ENCODE measurements at regions not wholly inside any gene's neighbourhood (a gene's known extent, or its start where the extent isn't known, plus 50 kb on each side); places are given as distances from the start of the nearest gene placed in this dataset.

GRCh38 chr11:95293116-95293515, 62.1 kb upstream of the SESN3 start:
- CTCF ChIA-PET = no interaction called here
- intact Hi-C loops (cut with micrococcal nuclease) (no loop called here), dilution Hi-C loops (cut with HindIII; ENCODE audit: low sequenced_read_pairs, unreplicated experiment) (no loop called here), in situ Hi-C loops (cut with MboI; ENCODE audit: low sequenced_read_pairs) (no loop called here)
- no peaks in the 10 kb centered on the region for H3K79me1 ChIP-seq (ENCODE audit: low read depth in 1 of 2, low read length in 2 of 2)
- H2AK9ac ChIP-seq (replicated peaks; ENCODE audit: low read depth, low read length, poor library complexity) = no peak overlapping the region
- WGBS, 2 experiments (ENCODE audit: extremely low coverage in 2 of 2, insufficient read length in 1 of 2) = no CpG with 5 or more reads among the region's 3 CpGs
- no peak overlapping the region for H2AK5ac ChIP-seq (ENCODE audit: low read depth, low read length)
- no peak overlapping the region for H3K9ac ChIP-seq (ENCODE audit: low read depth, low read length)
- no peak overlapping the region for H2BK5ac ChIP-seq (ENCODE audit: low read depth, low read length, poor library complexity, severe bottlenecking)
- TF ChIP-seq RAD21 (IDR thresholded peaks at IDR 0.05; ENCODE audit: low read length) = no peak
- no peak for TF ChIP-seq CEBPB (IDR thresholded peaks at IDR 0.05; ENCODE audit: low read depth, low read length)
- TF ChIP-seq RFX5 (IDR thresholded peaks at IDR 0.05; ENCODE audit: low read depth, low read length) = no peak
- TF ChIP-seq SMC3 (IDR thresholded peaks at IDR 0.05; ENCODE audit: low read depth, low read length) = no peak
- TF ChIP-seq BHLHE40 (IDR thresholded peaks at IDR 0.05; ENCODE audit: low read depth, low read length) = no peak
- no peak for TF ChIP-seq POLR2A (IDR thresholded peaks at IDR 0.05; ENCODE audit: low read depth, low read length)
- TF ChIP-seq USF2 (IDR thresholded peaks at IDR 0.05; ENCODE audit: low read depth, low read length) = no peak
- TF ChIP-seq CHD1 (IDR thresholded peaks at IDR 0.05; ENCODE audit: low read depth, low read length) = no peak
- TF ChIP-seq NFE2L2 (IDR thresholded peaks at IDR 0.05; ENCODE audit: low read depth, low read length) = no peak
- TF ChIP-seq MAZ (IDR thresholded peaks at IDR 0.05; ENCODE audit: borderline replicate concordance, low read depth, low read length) = no peak
- TF ChIP-seq, protein P1, sequence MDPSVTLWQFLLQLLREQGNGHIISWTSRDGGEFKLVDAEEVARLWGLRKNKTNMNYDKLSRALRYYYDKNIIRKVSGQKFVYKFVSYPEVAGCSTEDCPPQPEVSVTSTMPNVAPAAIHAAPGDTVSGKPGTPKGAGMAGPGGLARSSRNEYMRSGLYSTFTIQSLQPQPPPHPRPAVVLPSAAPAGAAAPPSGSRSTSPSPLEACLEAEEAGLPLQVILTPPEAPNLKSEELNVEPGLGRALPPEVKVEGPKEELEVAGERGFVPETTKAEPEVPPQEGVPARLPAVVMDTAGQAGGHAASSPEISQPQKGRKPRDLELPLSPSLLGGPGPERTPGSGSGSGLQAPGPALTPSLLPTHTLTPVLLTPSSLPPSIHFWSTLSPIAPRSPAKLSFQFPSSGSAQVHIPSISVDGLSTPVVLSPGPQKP (IDR thresholded peaks at IDR 0.05; ENCODE audit: borderline replicate concordance, low read depth, low read length) = no peak
- TF ChIP-seq MAFK (IDR thresholded peaks at IDR 0.05; ENCODE audit: low read depth, low read length) = no peak
- no peak for TF ChIP-seq MXI1 (IDR thresholded peaks at IDR 0.05; ENCODE audit: borderline replicate concordance, low read depth, low read length)
- TF ChIP-seq, protein P2, sequence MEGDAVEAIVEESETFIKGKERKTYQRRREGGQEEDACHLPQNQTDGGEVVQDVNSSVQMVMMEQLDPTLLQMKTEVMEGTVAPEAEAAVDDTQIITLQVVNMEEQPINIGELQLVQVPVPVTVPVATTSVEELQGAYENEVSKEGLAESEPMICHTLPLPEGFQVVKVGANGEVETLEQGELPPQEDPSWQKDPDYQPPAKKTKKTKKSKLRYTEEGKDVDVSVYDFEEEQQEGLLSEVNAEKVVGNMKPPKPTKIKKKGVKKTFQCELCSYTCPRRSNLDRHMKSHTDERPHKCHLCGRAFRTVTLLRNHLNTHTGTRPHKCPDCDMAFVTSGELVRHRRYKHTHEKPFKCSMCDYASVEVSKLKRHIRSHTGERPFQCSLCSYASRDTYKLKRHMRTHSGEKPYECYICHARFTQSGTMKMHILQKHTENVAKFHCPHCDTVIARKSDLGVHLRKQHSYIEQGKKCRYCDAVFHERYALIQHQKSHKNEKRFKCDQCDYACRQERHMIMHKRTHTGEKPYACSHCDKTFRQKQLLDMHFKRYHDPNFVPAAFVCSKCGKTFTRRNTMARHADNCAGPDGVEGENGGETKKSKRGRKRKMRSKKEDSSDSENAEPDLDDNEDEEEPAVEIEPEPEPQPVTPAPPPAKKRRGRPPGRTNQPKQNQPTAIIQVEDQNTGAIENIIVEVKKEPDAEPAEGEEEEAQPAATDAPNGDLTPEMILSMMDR (conservative IDR thresholded peaks at IDR 0.05; ENCODE audit: low read depth, low read length) = no peak
- TF ChIP-seq FOS (IDR thresholded peaks at IDR 0.05; ENCODE audit: low read depth, low read length) = no peak
- TF ChIP-seq RCOR1 (IDR thresholded peaks at IDR 0.05; ENCODE audit: insufficient replicate concordance, low read length) = no peak
- H3K4me3 ChIP-seq (ENCODE audit: insufficient read depth, low read depth, low read length) = no peak overlapping the region
- no peak overlapping the region for H2BK15ac ChIP-seq (ENCODE audit: low read depth, low read length)
- no TSS peak for BruUV-seq (replicated peaks)
- no peaks in the 10 kb centered on the region for H4K20me1 ChIP-seq (ENCODE audit: insufficient read depth, low read length)
- POLR2A ChIA-PET (ENCODE audit: unreplicated experiment) = no interaction called here
- no peak overlapping the region for H2AFZ ChIP-seq (replicated peaks; ENCODE audit: low read length, poor library complexity)
- no peak overlapping the region for H2BK120ac ChIP-seq (ENCODE audit: low read depth, low read length)
- no peak overlapping the region for H3K14ac ChIP-seq (replicated peaks; ENCODE audit: low read depth, low read length)
- no peak overlapping the region for H2BK20ac ChIP-seq (ENCODE audit: low read depth, low read length)
- H3K9me1 ChIP-seq (ENCODE audit: insufficient read depth, low read length) = no peaks in the 10 kb centered on the region
- no peak overlapping the region for H3K56ac ChIP-seq (ENCODE audit: extremely low read depth, insufficient read depth, low read length)
- H4K91ac ChIP-seq (ENCODE audit: insufficient read depth, low read depth, low read length) = no peak overlapping the region
- H3K27me3 ChIP-seq (ENCODE audit: control insufficient read depth, insufficient read depth, low read length) = peaks cover 7% of the 10 kb centered on the region; the same call in 1 of the 2 replicates
- H3K18ac ChIP-seq (ENCODE audit: low read depth, low read length) = no peak overlapping the region
- H3K36me3 ChIP-seq (ENCODE audit: control insufficient read depth, insufficient read depth, low read length) = no peaks in the 10 kb centered on the region
- H3K4ac ChIP-seq (ENCODE audit: low read depth, low read length) = no peak overlapping the region
- H3K4me1 ChIP-seq (ENCODE audit: control insufficient read depth, insufficient read depth, low read length) = no peaks in the 10 kb centered on the region
- no peak overlapping the region for H3K4me2 ChIP-seq (ENCODE audit: low read depth, low read length)
- H3K27ac ChIP-seq (ENCODE audit: insufficient read depth, low read length) = no peak overlapping the region
- H3K23ac ChIP-seq (ENCODE audit: low read depth, low read length) = no peak overlapping the region
- H4K5ac ChIP-seq (ENCODE audit: low read depth, low read length) = no peak overlapping the region
- ATAC-seq (ENCODE audit: low read depth) (no peak), DNase-seq (no peak)
- H4K8ac ChIP-seq (ENCODE audit: low read depth in 2 of 2, low read length in 2 of 2) = no peak overlapping the region
- H3K9me3 ChIP-seq (ENCODE audit: control insufficient read depth, insufficient read depth, low read length) = no peaks in the 10 kb centered on the region

Measured in IMR-90 (cell line).